ENCODE measurements at regions not wholly inside any gene's neighbourhood (a gene's known extent, or its start where the extent isn't known, plus 50 kb on each side); places are given as distances from the start of the nearest gene placed in this dataset.

DNA sequence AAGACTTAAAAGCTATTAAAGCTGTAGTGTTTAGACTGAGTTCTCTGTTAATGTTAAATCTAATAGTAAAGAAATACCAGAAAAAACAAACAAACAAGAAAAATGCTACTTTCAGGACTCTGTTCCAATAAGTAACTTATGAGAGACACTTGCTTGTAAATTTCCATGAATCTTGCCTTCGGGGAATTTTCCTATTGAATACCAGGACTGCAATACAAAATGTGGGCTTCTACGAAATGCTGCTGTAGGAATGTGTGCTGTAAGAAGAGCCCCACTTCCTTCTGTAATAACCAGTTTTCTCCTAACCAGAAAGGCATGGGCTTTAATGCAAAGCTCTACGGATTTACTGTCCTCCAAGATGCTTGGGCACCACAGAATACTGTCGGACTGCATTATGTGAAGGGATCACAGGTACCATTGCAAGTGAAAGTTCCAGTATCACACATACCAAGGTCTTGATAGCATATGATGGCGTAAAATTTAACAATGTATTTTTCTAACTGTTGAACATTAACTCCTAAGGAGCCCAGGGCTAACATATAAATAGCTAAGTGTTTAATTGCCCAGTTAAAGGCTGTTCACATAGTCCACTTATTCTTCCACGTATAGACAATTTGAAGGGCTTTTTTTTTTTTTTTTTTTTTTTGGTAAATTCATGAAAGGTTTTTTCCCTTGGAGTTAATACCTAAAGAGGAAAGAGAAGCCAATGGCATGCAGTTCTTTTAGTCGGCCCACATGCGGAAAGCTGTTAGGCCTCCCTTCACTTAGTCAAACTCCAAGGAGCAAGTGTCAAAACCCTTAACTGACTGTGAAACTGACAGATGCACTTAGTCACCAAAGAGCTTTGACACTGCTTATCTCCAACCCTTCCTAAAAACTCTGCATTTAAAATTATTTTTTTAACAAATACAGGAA lies 564.0 kb upstream of the POU3F3 start:
- TF ChIP-seq, protein P1, sequence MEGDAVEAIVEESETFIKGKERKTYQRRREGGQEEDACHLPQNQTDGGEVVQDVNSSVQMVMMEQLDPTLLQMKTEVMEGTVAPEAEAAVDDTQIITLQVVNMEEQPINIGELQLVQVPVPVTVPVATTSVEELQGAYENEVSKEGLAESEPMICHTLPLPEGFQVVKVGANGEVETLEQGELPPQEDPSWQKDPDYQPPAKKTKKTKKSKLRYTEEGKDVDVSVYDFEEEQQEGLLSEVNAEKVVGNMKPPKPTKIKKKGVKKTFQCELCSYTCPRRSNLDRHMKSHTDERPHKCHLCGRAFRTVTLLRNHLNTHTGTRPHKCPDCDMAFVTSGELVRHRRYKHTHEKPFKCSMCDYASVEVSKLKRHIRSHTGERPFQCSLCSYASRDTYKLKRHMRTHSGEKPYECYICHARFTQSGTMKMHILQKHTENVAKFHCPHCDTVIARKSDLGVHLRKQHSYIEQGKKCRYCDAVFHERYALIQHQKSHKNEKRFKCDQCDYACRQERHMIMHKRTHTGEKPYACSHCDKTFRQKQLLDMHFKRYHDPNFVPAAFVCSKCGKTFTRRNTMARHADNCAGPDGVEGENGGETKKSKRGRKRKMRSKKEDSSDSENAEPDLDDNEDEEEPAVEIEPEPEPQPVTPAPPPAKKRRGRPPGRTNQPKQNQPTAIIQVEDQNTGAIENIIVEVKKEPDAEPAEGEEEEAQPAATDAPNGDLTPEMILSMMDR (IDR thresholded peaks at IDR 0.05) = no peak
- no peak for TF ChIP-seq POLR2AphosphoS5 (IDR thresholded peaks at IDR 0.05)
